ENCODE measurements at regions not wholly inside any gene's neighbourhood (a gene's known extent, or its start where the extent isn't known, plus 50 kb on each side); places are given as distances from the start of the nearest gene placed in this dataset.

- no peak for TF ChIP-seq ZNF274 (IDR thresholded peaks at IDR 0.05; ENCODE audit: low read depth, low read length)
- TF ChIP-seq YY1 (IDR thresholded peaks at IDR 0.05; ENCODE audit: insufficient read depth, insufficient read length), result no peak
These were observed 408.4 kb upstream of the EMCN start for GRCh38 chr4:100926039-100926717.

Measured in NT2/D1 (cell line).